ENCODE measurements at regions not wholly inside any gene's neighbourhood (a gene's known extent, or its start where the extent isn't known, plus 50 kb on each side); places are given as distances from the start of the nearest gene placed in this dataset.
"Not testable (repeated sequence)": the region's sequence is repeated elsewhere in the genome, so short reads cannot be mapped to it uniquely, and the experiment has no call there.

DNA sequence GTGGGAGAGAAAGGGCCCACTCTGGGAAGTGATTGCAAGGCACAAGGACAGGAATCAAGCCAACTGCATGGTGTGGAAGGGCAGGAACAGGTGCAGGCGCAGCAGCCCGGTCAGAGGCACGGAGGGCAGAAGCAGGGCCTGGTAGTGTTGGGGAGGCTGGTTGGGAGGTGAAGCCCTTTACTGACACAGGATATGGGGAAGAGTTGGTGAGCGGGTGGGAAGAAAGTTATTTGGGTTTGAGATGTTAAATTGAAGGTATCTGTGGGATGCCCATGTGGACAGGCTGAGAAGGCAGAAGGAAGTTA lies 83.6 kb upstream of the ABHD2 start:
- no peaks in the 10 kb centered on the region for H3K36me3 Mint-ChIP-seq (ENCODE audit: low read depth)
- no peak for DNase-seq
- H3K27me3 Mint-ChIP-seq (ENCODE audit: low read depth, poor library complexity): peaks cover 9% of the 10 kb centered on the region
- H3K4me3 Mint-ChIP-seq: no peak overlapping the region
- H3K4me1 Mint-ChIP-seq: peaks cover 43% of the 10 kb centered on the region
- H3K9me3 Mint-ChIP-seq: no peaks in the 10 kb centered on the region
- H3K27ac Mint-ChIP-seq: peak overlapping the region; percentile 20
- TF ChIP-seq, protein P1, sequence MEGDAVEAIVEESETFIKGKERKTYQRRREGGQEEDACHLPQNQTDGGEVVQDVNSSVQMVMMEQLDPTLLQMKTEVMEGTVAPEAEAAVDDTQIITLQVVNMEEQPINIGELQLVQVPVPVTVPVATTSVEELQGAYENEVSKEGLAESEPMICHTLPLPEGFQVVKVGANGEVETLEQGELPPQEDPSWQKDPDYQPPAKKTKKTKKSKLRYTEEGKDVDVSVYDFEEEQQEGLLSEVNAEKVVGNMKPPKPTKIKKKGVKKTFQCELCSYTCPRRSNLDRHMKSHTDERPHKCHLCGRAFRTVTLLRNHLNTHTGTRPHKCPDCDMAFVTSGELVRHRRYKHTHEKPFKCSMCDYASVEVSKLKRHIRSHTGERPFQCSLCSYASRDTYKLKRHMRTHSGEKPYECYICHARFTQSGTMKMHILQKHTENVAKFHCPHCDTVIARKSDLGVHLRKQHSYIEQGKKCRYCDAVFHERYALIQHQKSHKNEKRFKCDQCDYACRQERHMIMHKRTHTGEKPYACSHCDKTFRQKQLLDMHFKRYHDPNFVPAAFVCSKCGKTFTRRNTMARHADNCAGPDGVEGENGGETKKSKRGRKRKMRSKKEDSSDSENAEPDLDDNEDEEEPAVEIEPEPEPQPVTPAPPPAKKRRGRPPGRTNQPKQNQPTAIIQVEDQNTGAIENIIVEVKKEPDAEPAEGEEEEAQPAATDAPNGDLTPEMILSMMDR (IDR thresholded peaks at IDR 0.05): no peak

DNA sequence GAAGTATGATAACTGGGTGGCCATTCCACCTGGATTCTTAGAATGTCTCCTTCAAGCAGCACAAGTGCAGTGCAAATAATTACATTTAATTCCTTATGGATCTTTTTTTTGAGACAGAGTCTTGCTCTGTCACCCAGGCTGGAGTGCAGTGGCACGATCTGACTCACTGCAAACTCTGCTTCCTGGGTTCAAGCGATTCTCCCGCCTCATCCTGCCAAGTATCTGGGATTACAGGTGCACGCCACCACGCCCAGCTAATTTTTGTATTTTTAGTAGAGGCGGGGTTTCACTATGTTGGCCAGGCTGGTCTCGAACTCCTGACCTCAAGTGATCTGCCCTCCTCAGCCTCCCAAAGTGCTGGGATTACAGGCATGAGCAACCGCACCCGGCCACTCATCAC lies 80.7 kb upstream of the ABHD2 start:
- not testable (repeated sequence) for H3K9me3 Mint-ChIP-seq; H3K4me3 Mint-ChIP-seq; DNase-seq; H3K27ac Mint-ChIP-seq; H3K27me3 Mint-ChIP-seq (ENCODE audit: low read depth, poor library complexity); H3K36me3 Mint-ChIP-seq (ENCODE audit: low read depth)
- peaks cover 23% of the 10 kb centered on the region for H3K4me1 Mint-ChIP-seq

DNA sequence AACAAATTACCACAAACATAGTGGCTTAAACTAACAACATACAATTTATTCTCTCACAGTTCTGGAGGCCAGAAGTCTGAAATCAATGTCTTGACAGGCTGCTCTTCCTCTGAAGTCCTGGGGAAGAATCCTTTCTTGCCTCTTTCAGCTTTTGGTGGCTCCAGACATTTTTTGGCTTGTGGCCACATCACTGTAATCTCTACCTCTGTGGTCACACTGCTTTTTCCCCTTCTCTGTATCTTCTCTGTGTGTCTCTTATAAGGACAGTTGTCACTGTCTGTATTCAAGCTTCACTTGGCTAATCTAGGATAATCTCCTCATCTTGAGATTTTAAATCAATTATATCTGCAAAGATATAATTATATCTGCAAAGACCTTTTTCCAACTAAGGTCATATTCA lies 80.3 kb upstream of the ABHD2 start:
- Mint-ChIP-seq H3K4me1 (peaks cover 19% of the 10 kb centered on the region), H3K36me3 (ENCODE audit: low read depth) (peaks cover 5% of the 10 kb centered on the region), H3K27ac (no peak overlapping the region), H3K4me3 (no peak overlapping the region), H3K9me3 (peaks cover 12% of the 10 kb centered on the region), H3K27me3 (ENCODE audit: low read depth, poor library complexity) (peaks cover 9% of the 10 kb centered on the region)
- no peak for DNase-seq
- TF ChIP-seq, protein P1 (IDR thresholded peaks at IDR 0.05): no peak

DNA sequence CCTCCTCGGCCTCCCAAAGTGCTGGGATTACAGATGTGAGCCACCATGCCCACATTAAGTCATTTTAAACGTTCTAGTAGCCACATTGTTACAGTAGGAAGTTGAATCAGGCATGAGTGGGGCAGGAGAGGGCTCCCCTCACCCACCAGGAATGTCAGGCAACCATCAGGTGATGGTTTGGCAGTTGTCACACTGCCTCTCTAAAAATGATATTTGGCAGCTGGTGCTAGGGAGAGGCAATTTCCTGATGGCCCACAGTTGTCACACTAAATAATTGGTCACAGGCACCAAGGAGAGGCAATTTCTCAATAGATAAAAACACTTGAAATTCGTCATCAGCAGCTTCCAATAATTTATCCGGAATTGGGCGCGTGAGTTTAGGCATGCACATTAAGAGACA lies 79.2 kb upstream of the ABHD2 start:
- TF ChIP-seq, protein P1 (IDR thresholded peaks at IDR 0.05): no peak
- no peak overlapping the region for H3K27ac Mint-ChIP-seq
- H3K4me3 Mint-ChIP-seq: no peak overlapping the region
- H3K27me3 Mint-ChIP-seq (ENCODE audit: low read depth, poor library complexity): peaks cover 9% of the 10 kb centered on the region
- peaks cover 18% of the 10 kb centered on the region for H3K9me3 Mint-ChIP-seq
- H3K4me1 Mint-ChIP-seq: peaks cover 10% of the 10 kb centered on the region
- DNase-seq: no peak
- peaks cover 5% of the 10 kb centered on the region for H3K36me3 Mint-ChIP-seq (ENCODE audit: low read depth)

DNA sequence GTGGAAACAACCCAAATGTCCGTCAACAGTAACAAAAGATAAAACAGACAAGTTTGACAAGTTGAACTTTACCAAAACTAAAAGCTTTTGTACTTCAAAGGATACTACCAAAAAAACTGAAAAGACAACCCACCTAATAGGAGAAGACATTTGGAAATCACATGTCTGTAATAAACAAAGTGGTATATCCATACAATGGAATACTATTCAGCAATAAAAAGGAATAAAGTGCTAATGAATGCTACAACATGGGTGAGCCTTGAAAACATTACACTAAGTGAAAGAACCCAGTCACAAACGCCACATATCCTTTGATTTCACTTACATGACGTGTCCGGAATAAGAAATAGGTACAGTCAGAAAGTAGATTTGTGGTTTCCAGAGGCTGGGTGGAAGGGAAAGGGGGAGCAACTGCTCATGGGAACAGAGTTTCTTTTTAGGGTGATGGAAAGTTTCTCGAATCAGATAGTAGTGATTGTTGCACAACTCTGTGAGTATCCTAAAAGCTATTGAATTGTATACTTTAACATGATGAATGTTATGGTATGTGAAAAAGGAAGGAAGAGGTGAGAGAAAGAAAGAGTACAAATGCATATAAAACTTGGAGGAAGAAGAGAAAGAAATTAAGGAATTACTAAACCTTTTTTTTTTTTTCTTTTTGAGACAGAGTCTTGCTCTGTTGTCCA lies 72.7 kb upstream of the ABHD2 start:
- Mint-ChIP-seq H3K9me3 (peaks cover 34% of the 10 kb centered on the region), H3K4me3 (no peak overlapping the region), H3K4me1 (peaks cover 32% of the 10 kb centered on the region), H3K36me3 (ENCODE audit: low read depth) (peaks cover 5% of the 10 kb centered on the region), H3K27ac (no peak overlapping the region), H3K27me3 (ENCODE audit: low read depth, poor library complexity) (peaks cover 21% of the 10 kb centered on the region)
- no peak for DNase-seq
- TF ChIP-seq, protein P1 (IDR thresholded peaks at IDR 0.05): no peak

DNA sequence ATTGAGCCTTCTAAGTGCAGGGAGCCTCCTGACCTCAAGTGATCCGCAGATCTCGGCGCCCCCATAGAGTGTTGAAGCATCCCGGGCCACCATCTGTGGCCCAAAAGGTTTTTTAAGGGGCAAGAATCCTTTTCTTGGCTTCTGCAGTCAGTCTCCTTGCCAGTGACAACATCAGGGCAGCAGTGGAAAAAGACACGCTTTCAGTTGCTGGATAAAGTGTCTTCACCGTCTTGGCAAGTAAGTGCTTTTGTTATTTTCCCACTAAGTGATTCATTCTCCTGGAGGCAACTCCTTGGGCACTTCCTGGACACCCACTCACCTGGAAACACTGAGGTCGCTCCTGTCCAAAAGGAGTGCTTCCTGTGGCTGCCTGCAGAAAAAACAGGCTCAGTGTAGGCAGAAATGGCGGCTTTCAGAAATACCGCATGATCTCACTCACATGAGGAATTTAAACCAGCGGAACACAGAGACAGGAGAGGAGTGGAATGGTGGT lies 71.7 kb upstream of the ABHD2 start:
- H3K4me1 Mint-ChIP-seq: peaks cover 32% of the 10 kb centered on the region
- H3K27ac Mint-ChIP-seq: no peak overlapping the region
- peak overlapping the region; percentile 48 for H3K4me3 Mint-ChIP-seq
- peaks cover 5% of the 10 kb centered on the region for H3K36me3 Mint-ChIP-seq (ENCODE audit: low read depth)
- H3K27me3 Mint-ChIP-seq (ENCODE audit: low read depth, poor library complexity): peaks cover 21% of the 10 kb centered on the region
- TF ChIP-seq, protein P1 (IDR thresholded peaks at IDR 0.05): no peak
- peaks cover 31% of the 10 kb centered on the region for H3K9me3 Mint-ChIP-seq
- DNase-seq: no peak
